ENCODE measurements at regions not wholly inside any gene's neighbourhood (a gene's known extent, or its start where the extent isn't known, plus 50 kb on each side); places are given as distances from the start of the nearest gene placed in this dataset.

GRCh38 chr6:95274686-95275235, 302.6 kb upstream of the MANEA start:
- no peak for TF ChIP-seq JUN (IDR thresholded peaks at IDR 0.05; ENCODE audit: borderline replicate concordance, insufficient read depth, insufficient read length, low read depth)
- no peak for TF ChIP-seq GATA2 (IDR thresholded peaks at IDR 0.05; ENCODE audit: insufficient read depth, insufficient read length, low read depth, low read length)
- no peak for TF ChIP-seq MAX (IDR thresholded peaks at IDR 0.05; ENCODE audit: insufficient read depth, insufficient read length)
- TF ChIP-seq MYC (IDR thresholded peaks at IDR 0.05; ENCODE audit: low read depth, low read length), result no peak
- no peak for TF ChIP-seq POLR2AphosphoS5 (IDR thresholded peaks at IDR 0.05; ENCODE audit: insufficient read depth, low read depth, low read length)
- no peak for TF ChIP-seq POLR2A (IDR thresholded peaks at IDR 0.05; ENCODE audit: low read depth, low read length)
- no peak for TF ChIP-seq FOS (IDR thresholded peaks at IDR 0.05; ENCODE audit: borderline replicate concordance, insufficient read depth, low read length)
- TF ChIP-seq, protein P1, sequence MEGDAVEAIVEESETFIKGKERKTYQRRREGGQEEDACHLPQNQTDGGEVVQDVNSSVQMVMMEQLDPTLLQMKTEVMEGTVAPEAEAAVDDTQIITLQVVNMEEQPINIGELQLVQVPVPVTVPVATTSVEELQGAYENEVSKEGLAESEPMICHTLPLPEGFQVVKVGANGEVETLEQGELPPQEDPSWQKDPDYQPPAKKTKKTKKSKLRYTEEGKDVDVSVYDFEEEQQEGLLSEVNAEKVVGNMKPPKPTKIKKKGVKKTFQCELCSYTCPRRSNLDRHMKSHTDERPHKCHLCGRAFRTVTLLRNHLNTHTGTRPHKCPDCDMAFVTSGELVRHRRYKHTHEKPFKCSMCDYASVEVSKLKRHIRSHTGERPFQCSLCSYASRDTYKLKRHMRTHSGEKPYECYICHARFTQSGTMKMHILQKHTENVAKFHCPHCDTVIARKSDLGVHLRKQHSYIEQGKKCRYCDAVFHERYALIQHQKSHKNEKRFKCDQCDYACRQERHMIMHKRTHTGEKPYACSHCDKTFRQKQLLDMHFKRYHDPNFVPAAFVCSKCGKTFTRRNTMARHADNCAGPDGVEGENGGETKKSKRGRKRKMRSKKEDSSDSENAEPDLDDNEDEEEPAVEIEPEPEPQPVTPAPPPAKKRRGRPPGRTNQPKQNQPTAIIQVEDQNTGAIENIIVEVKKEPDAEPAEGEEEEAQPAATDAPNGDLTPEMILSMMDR (IDR thresholded peaks at IDR 0.05; ENCODE audit: extremely low read depth in 1 of 2, insufficient read depth in 1 of 2, low read depth in 1 of 2, low read length in 2 of 2), result no peak
- no peak for TF ChIP-seq EZH2 (IDR thresholded peaks at IDR 0.05; ENCODE audit: borderline replicate concordance, low read depth, low read length, severe bottlenecking)
- H3K4me3 ChIP-seq (replicated peaks in 1 of 3; ENCODE audit: insufficient read depth in 1 of 3, low read depth in 1 of 3, low read length in 3 of 3), result no peak overlapping the region
- H3K4me2 ChIP-seq (ENCODE audit: insufficient read depth, low read length), result no peak overlapping the region
- H3K9ac ChIP-seq (replicated peaks; ENCODE audit: extremely low read depth, insufficient read depth, low read length), result no peak overlapping the region
- no peaks in the 10 kb centered on the region for H3K79me2 ChIP-seq (ENCODE audit: control insufficient read depth, insufficient read depth, low read length)
- POLR2A ChIA-PET, result no interaction called here
- intact Hi-C loops (cut with micrococcal nuclease) (no loop called here), dilution Hi-C loops (cut with MboI; ENCODE audit: extremely low pct_ligation_motif_present, low sequenced_read_pairs) (no loop called here)
- no peaks in the 10 kb centered on the region for H3K4me1 ChIP-seq (ENCODE audit: control insufficient read depth, extremely low read depth, insufficient read depth, low read length)
- no peaks in the 10 kb centered on the region for H4K20me1 ChIP-seq (replicated peaks; ENCODE audit: control insufficient read depth, extremely low read depth, insufficient read depth, low read length)
- no peaks in the 10 kb centered on the region for H3K27me3 ChIP-seq (ENCODE audit: control insufficient read depth in 2 of 2, insufficient read depth in 2 of 2, low read length in 2 of 2)
- H3K27ac ChIP-seq (ENCODE audit: insufficient read depth, low read depth, low read length), result no peak overlapping the region
- H3K36me3 ChIP-seq (ENCODE audit: control insufficient read depth in 2 of 2, extremely low read depth in 1 of 2, insufficient read depth in 2 of 2, low read length in 2 of 2), result no peaks in the 10 kb centered on the region
- no peaks in the 10 kb centered on the region for H3K9me1 ChIP-seq (replicated peaks; ENCODE audit: control insufficient read depth, extremely low read depth, insufficient read depth, low read length)
- no peaks in the 10 kb centered on the region for H3K9me3 ChIP-seq (replicated peaks; ENCODE audit: control insufficient read depth, insufficient read depth, low read length)
- no peak for DNase-seq (ENCODE audit: low read depth, low spot score)
- no peak overlapping the region for H2AFZ ChIP-seq (ENCODE audit: low read depth, low read length)
- no peak for FAIRE-seq
- BruUV-seq (replicated peaks), result no TSS peak
- CTCF ChIA-PET, result no interaction called here

Measured in endothelial cell of umbilical vein (primary cell).